Spleen (tissue), 11 donors: ENCODE measurements at regions not wholly inside any gene's neighbourhood (a gene's known extent, or its start where the extent isn't known, plus 50 kb on each side); places are given as distances from the start of the nearest gene placed in this dataset.

Source experiments
- DNase-seq: peaks from one replicate; pipeline ENCODE4 v3.0.0-alpha.2; 2020
- H3K27ac ChIP-seq, 8 donors: fragments of 200-600 bp; sonication (generic) in 7 of 8; 1 replicate in 4 of 8; 2 replicates in 4 of 8; pipeline versions ENCODE4 v1.5.0 to v1.8.0; 2016 to 2021; ENCODE audit warnings: inconsistent platforms in 4 of 8, mild to moderate bottlenecking in 4 of 8, moderate library complexity in 1 of 8
- H3K27me3 ChIP-seq, 7 donors: fragments of 200-600 bp; sonication (generic) in 6 of 7; replicated peaks in 1 of 7; 1 replicate in 4 of 7; 2 replicates in 3 of 7; pipeline versions ENCODE4 v1.5.0 to v1.8.0; 2016 to 2021; ENCODE audit warnings: inconsistent platforms in 3 of 7, mild to moderate bottlenecking in 1 of 7
- H3K36me3 ChIP-seq, 6 donors: fragments of 200-600 bp; sonication (generic) in 5 of 6; 1 replicate in 4 of 6; 2 replicates in 2 of 6; pipeline versions ENCODE4 v1.5.0 to v1.8.0; 2016 to 2021; ENCODE audit warnings: inconsistent platforms in 2 of 6
- H3K4me1 ChIP-seq, 6 donors: fragments of 200-600 bp; sonication (generic) in 5 of 6; 1 replicate in 3 of 6; 2 replicates in 3 of 6; pipeline versions ENCODE4 v1.5.0 to v1.8.0; 2016 to 2021; ENCODE audit warnings: inconsistent platforms in 3 of 6
- H3K4me3 ChIP-seq, 8 donors: fragments of 200-600 bp; sonication (generic) in 7 of 8; 1 replicate in 4 of 8; 2 replicates in 4 of 8; pipeline versions ENCODE4 v1.5.0 to v1.8.0; 2016 to 2021; ENCODE audit warnings: inconsistent platforms in 4 of 8, mild to moderate bottlenecking in 4 of 8, moderate library complexity in 2 of 8
- H3K9me3 ChIP-seq, 8 donors: fragments of 200-600 bp; sonication (generic) in 7 of 8; 1 replicate in 4 of 8; 2 replicates in 4 of 8; pipeline versions ENCODE4 v1.5.0 to v1.8.0; 2016 to 2021; ENCODE audit warnings: inconsistent platforms in 4 of 8
- POLR2A ChIP-seq, 3 donors: fragments of 450-650 bp; IDR thresholded peaks; one replicate each; pipeline ENCODE4 v1.5.1; 2017; ENCODE audit warnings: antibody characterized with exemption in 3 of 3, mild to moderate bottlenecking in 1 of 3
- POLR2AphosphoS5 ChIP-seq, 3 donors: sonication (generic); formaldehyde crosslinking; IDR thresholded peaks; one replicate each; pipeline ENCODE4 v1.5.1; 2017; ENCODE audit warnings: antibody characterized with exemption in 3 of 3
- WGBS, 5 donors: extraction: QIAGEN DNeasy Blood & Tissue Kit in 3 of 5; methylation state at CpG; one replicate each; pipeline versions ENCODE4 v1.1.5 to v1.1.7; 2013 to 2018; 5-methylcytosine and 5-hydroxymethylcytosine counted together
- intact Hi-C: fragments of 100-400 bp; cut with DNase I; formaldehyde crosslinking; loops from one replicate; pipeline ENCODE4 v1.15.0; 2023; ENCODE audit warnings: low total_unique reads
- TF ChIP-seq, protein P1 (sequence below), 11 experiments: fragments of 200-600 bp in 7 of 11; fragments of 450-650 bp in 4 of 11; sonication (generic) in 4 of 11; IDR thresholded peaks in 8 of 11; conservative IDR thresholded peaks in 3 of 11; 1 replicate in 7 of 11; 2 replicates in 4 of 11; pipeline versions ENCODE4 v1.4.0 to v1.8.0; 2016 to 2021; ENCODE audit warnings: antibody characterized with exemption in 11 of 11, inconsistent platforms in 4 of 11, mild to moderate bottlenecking in 1 of 11
- donor health status: healthy with polysubstance abuse.
- donor health status: DM: no; HTN: no; CAD: no; lungs with moderate emphysema.
- donor health status: DM: no; HTN: no; CAD: no.
- donor health status: Bipolar disorder and iron deficiency.
- donor health status: healthy.
- donor health status: DM: no; HTN: no; CAD: no.
- donor health status: DM: yes; HTN: yes; CAD: no.

DNA sequence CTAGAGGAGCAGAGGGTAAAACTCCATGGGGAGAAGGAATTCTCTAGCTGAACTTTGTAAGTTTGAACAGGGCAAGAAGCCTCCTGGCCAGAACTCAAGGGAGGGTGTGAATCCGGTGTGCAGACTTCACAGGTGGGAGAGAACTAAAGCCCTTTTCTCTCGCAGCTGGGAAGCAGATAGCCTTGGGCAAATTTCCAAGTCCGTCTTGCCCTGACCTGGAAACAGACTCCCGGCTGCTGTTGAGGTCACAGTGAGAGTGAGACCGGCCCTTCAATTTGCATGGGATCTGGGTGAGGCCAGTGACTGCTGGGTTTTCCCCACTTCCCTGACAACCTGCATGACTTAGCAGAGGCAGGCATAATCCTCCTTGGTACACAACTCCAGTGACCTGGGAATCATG, 94.5 kb upstream of the ZNF827 start:
- no peak overlapping the region for H3K27ac ChIP-seq
- H3K4me3 ChIP-seq: no peak overlapping the region
- no peaks in the 10 kb centered on the region for H3K27me3 ChIP-seq
- H3K9me3 ChIP-seq: no peaks in the 10 kb centered on the region
- no peak for DNase-seq
- H3K4me1 ChIP-seq: peaks cover 0 to 46% (median 28%) of the 10 kb centered on the region in 6 donors
- TF ChIP-seq, protein P1, sequence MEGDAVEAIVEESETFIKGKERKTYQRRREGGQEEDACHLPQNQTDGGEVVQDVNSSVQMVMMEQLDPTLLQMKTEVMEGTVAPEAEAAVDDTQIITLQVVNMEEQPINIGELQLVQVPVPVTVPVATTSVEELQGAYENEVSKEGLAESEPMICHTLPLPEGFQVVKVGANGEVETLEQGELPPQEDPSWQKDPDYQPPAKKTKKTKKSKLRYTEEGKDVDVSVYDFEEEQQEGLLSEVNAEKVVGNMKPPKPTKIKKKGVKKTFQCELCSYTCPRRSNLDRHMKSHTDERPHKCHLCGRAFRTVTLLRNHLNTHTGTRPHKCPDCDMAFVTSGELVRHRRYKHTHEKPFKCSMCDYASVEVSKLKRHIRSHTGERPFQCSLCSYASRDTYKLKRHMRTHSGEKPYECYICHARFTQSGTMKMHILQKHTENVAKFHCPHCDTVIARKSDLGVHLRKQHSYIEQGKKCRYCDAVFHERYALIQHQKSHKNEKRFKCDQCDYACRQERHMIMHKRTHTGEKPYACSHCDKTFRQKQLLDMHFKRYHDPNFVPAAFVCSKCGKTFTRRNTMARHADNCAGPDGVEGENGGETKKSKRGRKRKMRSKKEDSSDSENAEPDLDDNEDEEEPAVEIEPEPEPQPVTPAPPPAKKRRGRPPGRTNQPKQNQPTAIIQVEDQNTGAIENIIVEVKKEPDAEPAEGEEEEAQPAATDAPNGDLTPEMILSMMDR (IDR thresholded peaks at IDR 0.05 in 8 of 11, conservative IDR thresholded peaks at IDR 0.05 in 3 of 11): no peak
- TF ChIP-seq POLR2AphosphoS5 (IDR thresholded peaks at IDR 0.05): no peak
- no peak for TF ChIP-seq POLR2A (IDR thresholded peaks at IDR 0.05)
- H3K36me3 ChIP-seq: no peaks in the 10 kb centered on the region
- 57 to 73% (median 70%) methylated on average over 5 of the region's 5 CpGs for WGBS, 5 donors
- intact Hi-C loops: no loop called here

DNA sequence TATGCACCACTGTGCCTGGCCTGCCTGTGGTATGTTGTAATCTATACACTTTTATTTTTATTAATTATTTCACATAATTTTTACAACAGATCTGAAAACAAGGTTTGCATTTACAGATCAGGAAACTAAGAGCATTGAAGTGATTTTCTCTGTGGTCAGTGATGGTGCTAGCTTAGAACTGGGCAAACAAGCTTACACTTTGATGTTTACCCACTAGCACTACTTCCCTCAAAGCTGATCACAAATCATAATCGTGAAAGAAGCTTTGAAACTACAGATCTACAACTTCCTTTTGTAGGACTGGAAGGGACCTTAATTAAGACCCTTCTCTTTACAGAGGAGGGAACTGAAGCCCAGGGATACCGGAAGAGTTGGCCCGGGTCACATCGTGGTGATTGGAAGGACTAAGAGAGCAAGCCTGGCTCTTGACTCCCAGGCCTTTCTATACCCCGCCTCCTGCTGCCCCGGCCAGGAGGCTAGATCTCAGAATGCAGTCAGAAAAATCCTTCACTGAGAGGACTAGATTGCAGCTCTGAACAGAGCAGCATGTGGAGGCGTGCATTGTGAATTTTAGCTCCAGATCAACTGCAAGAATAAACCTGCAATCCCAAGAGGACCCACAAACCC, 93.7 kb upstream of the ZNF827 start:
- no peak for DNase-seq
- H3K4me3 ChIP-seq: no peak overlapping the region

DNA sequence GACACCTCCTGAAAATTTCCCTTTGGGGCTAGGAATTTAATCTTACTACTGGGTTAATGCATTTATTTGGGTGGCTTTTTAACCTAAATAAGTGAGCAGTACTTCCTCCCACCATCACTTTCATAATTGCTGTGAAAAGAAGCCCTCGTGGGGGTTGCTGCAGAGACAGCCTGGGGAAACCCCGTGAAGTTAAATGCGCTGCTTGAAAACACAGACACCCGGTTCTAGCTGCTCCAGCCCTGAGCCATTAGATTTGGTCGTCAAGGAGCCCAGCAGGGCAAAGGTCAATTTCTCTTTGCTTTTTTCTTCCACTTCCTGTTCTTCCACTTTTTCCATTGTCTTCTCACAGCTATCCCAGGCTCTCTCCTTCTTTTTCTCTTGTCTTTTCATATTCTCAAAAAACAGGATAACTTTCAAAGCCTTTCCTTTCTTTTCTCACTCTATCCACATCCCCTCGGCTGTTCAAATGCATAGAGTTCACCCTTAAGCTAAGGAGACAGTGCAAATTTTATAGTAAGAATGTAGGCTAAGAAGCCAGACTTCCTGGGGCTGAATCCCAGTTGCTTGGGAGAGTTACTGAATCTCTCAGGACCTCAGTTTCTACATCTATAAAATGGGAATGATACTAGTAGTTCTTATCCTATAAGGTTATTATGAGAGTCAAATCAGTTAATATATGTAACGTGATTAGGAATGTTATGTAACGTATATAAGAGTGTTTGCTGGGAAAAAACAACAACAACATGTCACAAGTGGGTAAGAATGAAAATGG, 91.5 kb upstream of the ZNF827 start:
- TF ChIP-seq POLR2A (IDR thresholded peaks at IDR 0.05) (no peak), POLR2AphosphoS5 (IDR thresholded peaks at IDR 0.05) (no peak)
- TF ChIP-seq, protein P1 (IDR thresholded peaks at IDR 0.05 in 8 of 11, conservative IDR thresholded peaks at IDR 0.05 in 3 of 11): no peak
- Histone ChIP-seq H3K4me3 (peak overlapping the region in 1 of 8 donors; percentile 1), H3K27me3 (no peaks in the 10 kb centered on the region), H3K27ac (peak overlapping the region in 4 of 8 donors; percentile 22 to 38 (median 32)), H3K36me3 (no peaks in the 10 kb centered on the region), H3K4me1 (peaks cover 0 to 46% (median 28%) of the 10 kb centered on the region in 6 donors), H3K9me3 (no peaks in the 10 kb centered on the region)
- DNase-seq: no peak
- intact Hi-C loops: no loop called here
- WGBS, 5 donors: 33 to 45% (median 41%) methylated on average over 8 of the region's 8 CpGs

More for the DNA sequence above, 93.7 kb upstream of the ZNF827 start:
- no peaks in the 10 kb centered on the region for H3K9me3 ChIP-seq
- H3K4me1 ChIP-seq: peaks cover 0 to 46% (median 28%) of the 10 kb centered on the region in 6 donors
- WGBS, 5 donors: 30 to 47% (median 38%) methylated on average over 7 of the region's 7 CpGs
- intact Hi-C loops: no loop called here
- TF ChIP-seq, protein P1 (IDR thresholded peaks at IDR 0.05 in 8 of 11, conservative IDR thresholded peaks at IDR 0.05 in 3 of 11): no peak
- no peak for TF ChIP-seq POLR2A (IDR thresholded peaks at IDR 0.05)
- no peak for TF ChIP-seq POLR2AphosphoS5 (IDR thresholded peaks at IDR 0.05)
- H3K36me3 ChIP-seq: no peaks in the 10 kb centered on the region
- H3K27ac ChIP-seq: peak overlapping the region in 1 of 8 donors; percentile 13
- no peaks in the 10 kb centered on the region for H3K27me3 ChIP-seq

DNA sequence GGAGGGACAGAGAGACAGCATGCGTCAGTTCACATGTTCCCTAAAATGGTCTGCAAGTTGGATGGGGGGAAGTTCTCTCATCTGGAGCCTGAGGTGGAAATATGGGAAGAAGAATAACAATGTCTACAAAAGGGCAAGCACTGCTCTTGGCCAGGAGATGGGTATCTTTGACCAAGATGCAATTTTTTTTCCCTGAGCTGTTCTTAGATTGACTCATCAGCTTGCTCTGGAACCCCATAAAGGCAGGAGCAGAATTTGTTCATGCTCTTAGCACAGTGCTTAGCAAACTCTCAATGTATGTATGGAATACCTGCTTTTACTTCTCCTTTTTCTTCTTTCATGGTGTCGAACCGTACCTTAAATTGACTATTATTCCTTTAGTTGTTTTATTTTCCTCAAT, 90.5 kb upstream of the ZNF827 start:
- WGBS, 5 donors: 49 to 79% (median 69%) methylated on average over 3 of the region's 3 CpGs
- no peak for DNase-seq
- H3K27ac ChIP-seq: peak overlapping the region in 2 of 8 donors; percentile 35 to 38
- intact Hi-C loops: no loop called here
- H3K36me3 ChIP-seq: no peaks in the 10 kb centered on the region
- no peaks in the 10 kb centered on the region for H3K27me3 ChIP-seq
- peaks cover 0 to 47% (median 28%) of the 10 kb centered on the region in 6 donors for H3K4me1 ChIP-seq
- no peak for TF ChIP-seq POLR2A (IDR thresholded peaks at IDR 0.05)
- no peak for TF ChIP-seq POLR2AphosphoS5 (IDR thresholded peaks at IDR 0.05)
- TF ChIP-seq, protein P1 (IDR thresholded peaks at IDR 0.05 in 8 of 11, conservative IDR thresholded peaks at IDR 0.05 in 3 of 11): no peak
- no peaks in the 10 kb centered on the region for H3K9me3 ChIP-seq
- H3K4me3 ChIP-seq: no peak overlapping the region
